LNCaP clone FGC (cell line): ENCODE measurements at regions not wholly inside any gene's neighbourhood (a gene's known extent, or its start where the extent isn't known, plus 50 kb on each side); places are given as distances from the start of the nearest gene placed in this dataset.
A peak's percentile ranks its signal among the peaks of the same experiment; 100 is the strongest.

Experiments used
- DNase-seq: peaks from one replicate; pipeline ENCODE4 v3.0.0-alpha.2; 2011; ENCODE audit warnings: low read depth
- H3K4me3 ChIP-seq: 2 replicates; pipeline ENCODE4 v1.5.1; 2011; ENCODE audit warnings: mild to moderate bottlenecking, low read depth, low read length, control low read depth
- CTCF ChIP-seq: IDR thresholded peaks from 2 replicates; pipeline ENCODE4 v1.5.1; 2012; ENCODE audit warnings: mild to moderate bottlenecking; ENCODE audit not compliant: control insufficient read depth, insufficient read depth; ENCODE audit errors: extremely low read depth

GRCh38 chr5:111995701-111996100 lies 238.7 kb upstream of the NREP start:
- TF ChIP-seq CTCF, result no peak
- DNase-seq, result no peak
- H3K4me3 ChIP-seq, result no peak overlapping the region

- no peak for TF ChIP-seq CTCF
- H3K4me3 ChIP-seq, result no peak overlapping the region
- no peak for DNase-seq
Observed at GRCh38 chr5:111993242-111993641, 236.2 kb upstream of the NREP start.

GRCh38 chr5:111984044-111984443 lies 227.1 kb upstream of the NREP start:
- no peak for TF ChIP-seq CTCF
- no peak for DNase-seq
- no peak overlapping the region for H3K4me3 ChIP-seq

GRCh38 chr5:111983459-111983858 lies 226.5 kb upstream of the NREP start:
- no peak for TF ChIP-seq CTCF
- no peak for DNase-seq
- H3K4me3 ChIP-seq, result no peak overlapping the region

- H3K4me3 ChIP-seq, result no peak overlapping the region
- no peak for TF ChIP-seq CTCF
- DNase-seq, result no peak
Observed at GRCh38 chr5:111977436-111977829, 220.4 kb upstream of the NREP start.

- no peak overlapping the region for H3K4me3 ChIP-seq
- DNase-seq, result peak; percentile 23
- no peak for TF ChIP-seq CTCF
Observed at GRCh38 chr5:111976705-111977435, 219.9 kb upstream of the NREP start.

GRCh38 chr5:111975133-111975532 lies 218.1 kb upstream of the NREP start:
- DNase-seq, result no peak
- TF ChIP-seq CTCF, result no peak
- no peak overlapping the region for H3K4me3 ChIP-seq
